HepG2 (cell line): ENCODE measurements at regions not wholly inside any gene's neighbourhood (a gene's known extent, or its start where the extent isn't known, plus 50 kb on each side); places are given as distances from the start of the nearest gene placed in this dataset.

Source experiments
- ATAC-seq: fragments of 200-7000 bp; cut with Tn5 transposase; 3 replicates; pipeline ENCODE4 v1.9.1; 2020; ENCODE audit warnings: mild to moderate bottlenecking, moderate library complexity
- BruUV-seq: library from RNA; stranded (reverse); fragments of 400-500 nt; replicated peaks from 2 replicates; lab custom pipeline; 2021; lab: Mats Ljungman, UMichigan
- CTCF ChIA-PET: fragments of 300-600 bp; formaldehyde crosslinking; extraction: SDS; loops from one replicate; lab custom pipeline; 2021; ENCODE audit warnings: low total read pairs, inconsistent platforms, low intra/inter-chr PET ratio; lab: Yijun Ruan, JAX
- POLR2A ChIA-PET: fragments of 350-600 bp; sonication (Branson Sonifier 250); formaldehyde crosslinking; loops from one replicate; lab custom pipeline; 2020; ENCODE audit warnings: antibody characterized with exemption, inconsistent platforms; lab: Yijun Ruan, JAX
- DNase-seq: peaks from one replicate; pipeline ENCODE4 v3.0.0-alpha.2; 2015; ENCODE audit warnings: low spot score
- FAIRE-seq: peaks from 3 replicates; lab custom pipeline; 2011; peaks lifted over from hg19 to GRCh38; lab: Jason Lieb, UNC
- H2AFZ ChIP-seq: one replicate; pipeline ENCODE4 v1.6.1; 2011; ENCODE audit warnings: low read length, inconsistent platforms
- H3K27ac ChIP-seq: fragments of 300-600 bp; 3 replicates; pipeline ENCODE4 v1.8.0; 2011; ENCODE audit warnings: mixed run types, mild to moderate bottlenecking, mixed read lengths, low read length, inconsistent platforms; ENCODE audit not compliant: insufficient read depth; ENCODE audit errors: extremely low read length
- H3K27me3 ChIP-seq, 2 experiments: fragments of 200-600 bp in 1 of 2; 2 replicates in 1 of 2; 3 replicates in 1 of 2; pipeline versions ENCODE4 v1.6.0 to v1.8.0; 2011; ENCODE audit warnings: low read length in 2 of 2, mild to moderate bottlenecking in 2 of 2, moderate library complexity in 2 of 2, inconsistent platforms in 1 of 2; ENCODE audit not compliant: insufficient read depth in 2 of 2, control insufficient read depth in 1 of 2
- H3K36me3 ChIP-seq, 2 experiments: fragments of 200-600 bp in 1 of 2; replicated peaks in 1 of 2; 2 replicates in 1 of 2; 3 replicates in 1 of 2; pipeline versions ENCODE4 v1.5.1 to v1.8.0; 2011; ENCODE audit warnings: low read length in 2 of 2, inconsistent platforms in 1 of 2; ENCODE audit not compliant: insufficient read depth in 2 of 2, control insufficient read depth in 1 of 2
- H3K4me1 ChIP-seq: 2 replicates; pipeline ENCODE4 v1.5.1; 2012; ENCODE audit warnings: low read length, inconsistent platforms; ENCODE audit not compliant: insufficient read depth
- H3K4me2 ChIP-seq: 2 replicates; pipeline ENCODE4 v1.6.0; 2011; ENCODE audit warnings: low read depth, low read length, inconsistent platforms
- H3K4me3 ChIP-seq, 3 experiments: fragments of 200-600 bp in 1 of 3; sonication (generic), shearing (Covaris generic) in 1 of 3; replicated peaks in 1 of 3; 2 replicates each; pipeline ENCODE4 v1.5.1; 2011 to 2016; ENCODE audit warnings: low read length in 3 of 3, inconsistent platforms in 2 of 3, low read depth in 2 of 3, mild to moderate bottlenecking in 2 of 3, control low read depth in 1 of 3, mixed read lengths in 1 of 3; ENCODE audit not compliant: insufficient read depth in 1 of 3
- H3K79me2 ChIP-seq: one replicate; pipeline ENCODE4 v1.6.1; 2011; ENCODE audit warnings: low read length, inconsistent platforms; ENCODE audit not compliant: insufficient read depth
- H3K9ac ChIP-seq: 2 replicates; pipeline ENCODE4 v1.6.0; 2011; ENCODE audit warnings: mild to moderate bottlenecking, low read depth, low read length, inconsistent platforms; ENCODE audit not compliant: insufficient read depth
- H3K9me3 ChIP-seq: 2 replicates; pipeline ENCODE4 v1.5.1; 2012; ENCODE audit warnings: mild to moderate bottlenecking, low read length
- H4K20me1 ChIP-seq: 2 replicates; pipeline ENCODE4 v1.6.0; 2011; ENCODE audit warnings: inconsistent platforms, mild to moderate bottlenecking, low read length, moderate library complexity; ENCODE audit not compliant: insufficient read depth
- ATF6 ChIP-seq: sonication (generic); formaldehyde crosslinking; conservative IDR thresholded peaks from 2 replicates; pipeline ENCODE4 v1.4.0; 2020; ENCODE audit warnings: missing genetic modification reagents
- HNRNPLL ChIP-seq: fragments of 200-400 bp; formaldehyde crosslinking; IDR thresholded peaks from 2 replicates; pipeline ENCODE4 v1.6.1; 2017; ENCODE audit warnings: mild to moderate bottlenecking, low read depth, low read length; ENCODE audit not compliant: poor library complexity, severe bottlenecking
- KLF9 ChIP-seq: IDR thresholded peaks from 2 replicates; pipeline ENCODE4 v1.6.1; 2016; ENCODE audit warnings: low read depth
- PAXIP1 ChIP-seq: sonication (generic); formaldehyde crosslinking; conservative IDR thresholded peaks from 2 replicates; pipeline ENCODE4 v1.4.0; 2020; ENCODE audit warnings: mild to moderate bottlenecking, missing genetic modification reagents, moderate library complexity
- PLRG1 ChIP-seq: fragments of 450-650 bp; conservative IDR thresholded peaks from 2 replicates; pipeline ENCODE4 v1.6.1; 2016
- RFXAP ChIP-seq: sonication (generic); formaldehyde crosslinking; IDR thresholded peaks from 2 replicates; pipeline ENCODE4 v1.4.0; 2020; ENCODE audit warnings: missing genetic modification reagents, borderline replicate concordance
- RXRA ChIP-seq: sonication (generic); formaldehyde crosslinking; IDR thresholded peaks from 2 replicates; pipeline ENCODE4 v1.5.1; 2020; ENCODE audit warnings: missing genetic modification reagents
- TBX3 ChIP-seq: fragments of 450-650 bp; IDR thresholded peaks from 2 replicates; pipeline ENCODE4 v1.6.1; 2017; ENCODE audit warnings: antibody characterized with exemption, mild to moderate bottlenecking, inconsistent platforms, borderline replicate concordance
- ZNF12 ChIP-seq: sonication (generic); formaldehyde crosslinking; IDR thresholded peaks from 2 replicates; pipeline ENCODE4 v1.5.0; 2020; ENCODE audit warnings: missing genetic modification reagents
- ZNF136 ChIP-seq: sonication (generic); formaldehyde crosslinking; IDR thresholded peaks from 2 replicates; pipeline ENCODE4 v1.8.1; 2022; ENCODE audit warnings: low read depth, mild to moderate bottlenecking, moderate library complexity, missing genetic modification reagents
- ZNF207 ChIP-seq: fragments of 450-650 bp; IDR thresholded peaks from 2 replicates; pipeline ENCODE4 v1.6.1; 2016; ENCODE audit warnings: antibody characterized with exemption, borderline replicate concordance
- ZNF251 ChIP-seq: sonication (generic); formaldehyde crosslinking; IDR thresholded peaks from 2 replicates; pipeline ENCODE4 v1.9.0; 2021; ENCODE audit warnings: mild to moderate bottlenecking, missing genetic modification reagents
- ZNF431 ChIP-seq: sonication (generic); formaldehyde crosslinking; IDR thresholded peaks from 2 replicates; pipeline ENCODE4 v1.9.0; 2022; ENCODE audit warnings: missing genetic modification reagents, low read depth, mild to moderate bottlenecking, borderline replicate concordance
- ZNF510 ChIP-seq: sonication (generic); formaldehyde crosslinking; IDR thresholded peaks from 2 replicates; pipeline ENCODE4 v1.4.0; 2020; ENCODE audit warnings: low read depth, mild to moderate bottlenecking, missing genetic modification reagents
- WGBS: methylation state at CpG from one replicate; pipeline ENCODE4 v1.1.6; 2017; ENCODE audit warnings: low lambda C conversion rate; 5-methylcytosine and 5-hydroxymethylcytosine counted together
- in situ Hi-C: cut with HindIII; loops from 2 replicates; pipeline ENCODE4 v1.10.0; 2017; ENCODE audit warnings: low pct_unique_long_range_greater_than_20kb; ENCODE audit not compliant: extremely low pct_ligation_motif_present
- intact Hi-C: fragments of 100-400 bp; cut with micrococcal nuclease; formaldehyde crosslinking; loops from one replicate; pipeline ENCODE4 v1.10.0; 2022; ENCODE audit not compliant: unreplicated experiment
- TF ChIP-seq, protein P1 (sequence below): sonication (generic); formaldehyde crosslinking; IDR thresholded peaks from 2 replicates; pipeline ENCODE4 v1.5.0; 2020; ENCODE audit warnings: missing genetic modification reagents
- TF ChIP-seq, protein P2 (sequence below): sonication (generic); formaldehyde crosslinking; IDR thresholded peaks from 2 replicates; pipeline ENCODE4 v1.5.0; 2020; ENCODE audit warnings: mild to moderate bottlenecking, missing genetic modification reagents

GRCh38 chr10:125473143-125473793 is 209.7 kb downstream of the TEX36 start:
- Histone ChIP-seq H3K27ac (no peak overlapping the region), H3K9ac (no peak overlapping the region), H3K36me3 (no peaks in the 10 kb centered on the region), H2AFZ (no peak overlapping the region), H4K20me1 (no peaks in the 10 kb centered on the region), H3K4me1 (no peaks in the 10 kb centered on the region), H3K9me3 (no peaks in the 10 kb centered on the region), H3K4me2 (no peak overlapping the region), H3K4me3 (no peak overlapping the region), H3K79me2 (no peaks in the 10 kb centered on the region), H3K27me3 (peaks cover 0 to 11% of the 10 kb centered on the region in 2 experiments; a peak in 4 of 5 replicates)
- POLR2A ChIA-PET: no interaction called here
- FAIRE-seq (no peak), DNase-seq (no peak), ATAC-seq (no peak)
- WGBS: 19% methylated on average over 7 of the region's 7 CpGs
- intact Hi-C loops: no loop called here
- in situ Hi-C loops: no loop called here
- CTCF ChIA-PET: no interaction called here
- no TSS peak for BruUV-seq
- TF ChIP-seq ZNF510 (CRISPR knock-in tag) (no peak), ZNF431 (no peak), RFXAP (CRISPR knock-in tag) (no peak), ATF6 (no peak), RXRA (no peak), HNRNPLL (no peak), KLF9 (CRISPR knock-in tag) (no peak), PLRG1 (no peak), PAXIP1 (CRISPR knock-in tag) (no peak), ZNF12 (CRISPR knock-in tag) (no peak), TBX3 (no peak), ZNF207 (no peak), ZNF251 (CRISPR knock-in tag) (no peak), ZNF136 (no peak)
- TF ChIP-seq, protein P1, sequence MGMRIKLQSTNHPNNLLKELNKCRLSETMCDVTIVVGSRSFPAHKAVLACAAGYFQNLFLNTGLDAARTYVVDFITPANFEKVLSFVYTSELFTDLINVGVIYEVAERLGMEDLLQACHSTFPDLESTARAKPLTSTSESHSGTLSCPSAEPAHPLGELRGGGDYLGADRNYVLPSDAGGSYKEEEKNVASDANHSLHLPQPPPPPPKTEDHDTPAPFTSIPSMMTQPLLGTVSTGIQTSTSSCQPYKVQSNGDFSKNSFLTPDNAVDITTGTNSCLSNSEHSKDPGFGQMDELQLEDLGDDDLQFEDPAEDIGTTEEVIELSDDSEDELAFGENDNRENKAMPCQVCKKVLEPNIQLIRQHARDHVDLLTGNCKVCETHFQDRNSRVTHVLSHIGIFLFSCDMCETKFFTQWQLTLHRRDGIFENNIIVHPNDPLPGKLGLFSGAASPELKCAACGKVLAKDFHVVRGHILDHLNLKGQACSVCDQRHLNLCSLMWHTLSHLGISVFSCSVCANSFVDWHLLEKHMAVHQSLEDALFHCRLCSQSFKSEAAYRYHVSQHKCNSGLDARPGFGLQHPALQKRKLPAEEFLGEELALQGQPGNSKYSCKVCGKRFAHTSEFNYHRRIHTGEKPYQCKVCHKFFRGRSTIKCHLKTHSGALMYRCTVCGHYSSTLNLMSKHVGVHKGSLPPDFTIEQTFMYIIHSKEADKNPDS: no peak
- TF ChIP-seq, protein P2, sequence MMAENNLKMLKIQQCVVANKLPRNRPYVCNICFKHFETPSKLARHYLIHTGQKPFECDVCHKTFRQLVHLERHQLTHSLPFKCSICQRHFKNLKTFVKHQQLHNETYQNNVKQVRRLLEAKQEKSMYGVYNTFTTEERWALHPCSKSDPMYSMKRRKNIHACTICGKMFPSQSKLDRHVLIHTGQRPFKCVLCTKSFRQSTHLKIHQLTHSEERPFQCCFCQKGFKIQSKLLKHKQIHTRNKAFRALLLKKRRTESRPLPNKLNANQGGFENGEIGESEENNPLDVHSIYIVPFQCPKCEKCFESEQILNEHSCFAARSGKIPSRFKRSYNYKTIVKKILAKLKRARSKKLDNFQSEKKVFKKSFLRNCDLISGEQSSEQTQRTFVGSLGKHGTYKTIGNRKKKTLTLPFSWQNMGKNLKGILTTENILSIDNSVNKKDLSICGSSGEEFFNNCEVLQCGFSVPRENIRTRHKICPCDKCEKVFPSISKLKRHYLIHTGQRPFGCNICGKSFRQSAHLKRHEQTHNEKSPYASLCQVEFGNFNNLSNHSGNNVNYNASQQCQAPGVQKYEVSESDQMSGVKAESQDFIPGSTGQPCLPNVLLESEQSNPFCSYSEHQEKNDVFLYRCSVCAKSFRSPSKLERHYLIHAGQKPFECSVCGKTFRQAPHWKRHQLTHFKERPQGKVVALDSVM: no peak
